ENCODE measurements at regions not wholly inside any gene's neighbourhood (a gene's known extent, or its start where the extent isn't known, plus 50 kb on each side); places are given as distances from the start of the nearest gene placed in this dataset.
A peak's percentile ranks its signal among the peaks of the same experiment; 100 is the strongest.

DNA sequence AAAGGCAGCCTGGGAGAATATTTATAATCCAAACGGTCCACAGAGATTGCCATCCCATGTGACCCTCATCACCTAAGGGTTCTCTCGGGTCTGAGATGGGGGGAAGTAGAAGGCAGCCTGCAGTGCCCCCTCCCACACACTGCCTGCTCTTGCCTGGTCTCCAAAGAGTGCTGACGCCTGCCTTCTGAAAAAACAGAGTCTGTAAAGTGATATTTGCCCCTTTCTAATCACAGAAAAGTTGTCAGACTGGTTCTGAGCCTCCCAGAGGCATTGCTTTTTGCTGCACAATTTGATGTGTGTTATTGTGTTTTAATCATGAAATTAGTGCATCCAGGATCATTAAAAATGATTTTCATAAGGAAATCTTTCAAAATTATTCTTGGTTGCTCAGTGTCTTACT, 59.2 kb downstream of the TMEM30B start:
- no peak overlapping the region for H2AFZ ChIP-seq (ENCODE audit: low read length)
- no peaks in the 10 kb centered on the region for H4K20me1 ChIP-seq (ENCODE audit: insufficient read depth, low read length)
- H3K79me2 ChIP-seq (ENCODE audit: insufficient read depth, low read length): no peaks in the 10 kb centered on the region
- DNase-seq (ENCODE audit: insufficient read length, low spot score, missing footprints): no peak
- no peak overlapping the region for H3K4me3 ChIP-seq (ENCODE audit: insufficient read depth, low read length)
- no peaks in the 10 kb centered on the region for H3K9me3 ChIP-seq (ENCODE audit: low read depth, low read length)
- H3K27ac ChIP-seq (ENCODE audit: low read depth, low read length): no peak overlapping the region
- TF ChIP-seq CTCF (IDR thresholded peaks at IDR 0.05; ENCODE audit: extremely low read depth, low read depth, low read length): no peak
- H3K36me3 ChIP-seq (ENCODE audit: insufficient read depth, low read length): no peaks in the 10 kb centered on the region
- peaks cover 33% of the 10 kb centered on the region for H3K4me1 ChIP-seq (ENCODE audit: insufficient read depth, low read length)
- peak overlapping the region; percentile 10 for H3K4me2 ChIP-seq (ENCODE audit: insufficient read depth, low read length)
- H3K27me3 ChIP-seq (ENCODE audit: insufficient read depth, low read length): no peaks in the 10 kb centered on the region

GRCh38 chr14:61219673-61220072, 61.5 kb downstream of the TMEM30B start:
- DNase-seq (ENCODE audit: insufficient read length, low spot score, missing footprints): no peak
- peaks cover 38% of the 10 kb centered on the region for H3K4me1 ChIP-seq (ENCODE audit: insufficient read depth, low read length)
- H3K4me2 ChIP-seq (ENCODE audit: insufficient read depth, low read length): peak overlapping the region; percentile 6
- no peaks in the 10 kb centered on the region for H3K79me2 ChIP-seq (ENCODE audit: insufficient read depth, low read length)
- TF ChIP-seq CTCF (IDR thresholded peaks at IDR 0.05; ENCODE audit: extremely low read depth, low read depth, low read length): no peak
- no peaks in the 10 kb centered on the region for H3K36me3 ChIP-seq (ENCODE audit: insufficient read depth, low read length)
- H3K27me3 ChIP-seq (ENCODE audit: insufficient read depth, low read length): no peaks in the 10 kb centered on the region
- no peaks in the 10 kb centered on the region for H4K20me1 ChIP-seq (ENCODE audit: insufficient read depth, low read length)
- H3K9me3 ChIP-seq (ENCODE audit: low read depth, low read length): no peaks in the 10 kb centered on the region
- no peak overlapping the region for H2AFZ ChIP-seq (ENCODE audit: low read length)
- no peak overlapping the region for H3K27ac ChIP-seq (ENCODE audit: low read depth, low read length)
- no peak overlapping the region for H3K4me3 ChIP-seq (ENCODE audit: insufficient read depth, low read length)

- Histone ChIP-seq H3K27ac (ENCODE audit: low read depth, low read length) (no peak overlapping the region), H3K4me1 (ENCODE audit: insufficient read depth, low read length) (peaks cover 41% of the 10 kb centered on the region), H3K4me2 (ENCODE audit: insufficient read depth, low read length) (peak overlapping the region; percentile 6), H3K27me3 (ENCODE audit: insufficient read depth, low read length) (no peaks in the 10 kb centered on the region), H3K4me3 (ENCODE audit: insufficient read depth, low read length) (no peak overlapping the region), H3K9me3 (ENCODE audit: low read depth, low read length) (no peaks in the 10 kb centered on the region), H4K20me1 (ENCODE audit: insufficient read depth, low read length) (no peaks in the 10 kb centered on the region), H3K79me2 (ENCODE audit: insufficient read depth, low read length) (no peaks in the 10 kb centered on the region), H2AFZ (ENCODE audit: low read length) (no peak overlapping the region), H3K36me3 (ENCODE audit: insufficient read depth, low read length) (no peaks in the 10 kb centered on the region)
- no peak for DNase-seq (ENCODE audit: insufficient read length, low spot score, missing footprints)
- no peak for TF ChIP-seq CTCF (IDR thresholded peaks at IDR 0.05; ENCODE audit: extremely low read depth, low read depth, low read length)
Observed at GRCh38 chr14:61219256-61219655, 61.9 kb downstream of the TMEM30B start.

GRCh38 chr14:61218767-61219166, 62.4 kb downstream of the TMEM30B start:
- Histone ChIP-seq H3K9me3 (ENCODE audit: low read depth, low read length) (no peaks in the 10 kb centered on the region), H3K27ac (ENCODE audit: low read depth, low read length) (no peak overlapping the region), H3K4me2 (ENCODE audit: insufficient read depth, low read length) (peak overlapping the region; percentile 21), H3K36me3 (ENCODE audit: insufficient read depth, low read length) (no peaks in the 10 kb centered on the region), H2AFZ (ENCODE audit: low read length) (peak overlapping the region; percentile 49), H3K4me1 (ENCODE audit: insufficient read depth, low read length) (peaks cover 43% of the 10 kb centered on the region), H4K20me1 (ENCODE audit: insufficient read depth, low read length) (no peaks in the 10 kb centered on the region), H3K27me3 (ENCODE audit: insufficient read depth, low read length) (no peaks in the 10 kb centered on the region), H3K4me3 (ENCODE audit: insufficient read depth, low read length) (no peak overlapping the region), H3K79me2 (ENCODE audit: insufficient read depth, low read length) (no peaks in the 10 kb centered on the region)
- peak; percentile 21 for DNase-seq (ENCODE audit: insufficient read length, low spot score, missing footprints)
- no peak for TF ChIP-seq CTCF (IDR thresholded peaks at IDR 0.05; ENCODE audit: extremely low read depth, low read depth, low read length)
